T-cell (primary cell): ENCODE measurements at regions not wholly inside any gene's neighbourhood (a gene's known extent, or its start where the extent isn't known, plus 50 kb on each side); places are given as distances from the start of the nearest gene placed in this dataset.

Experiments
- ATAC-seq, 4 experiments: fragments of 200-7000 bp in 3 of 4; fragments of 150-1000 bp in 1 of 4; cut with Tn5 transposase; replicated peaks in 1 of 4; 1 replicate in 3 of 4; 2 replicates in 1 of 4; pipeline ENCODE4 v1.10.0; 2021; ENCODE audit warnings: moderate library complexity in 3 of 4, mild to moderate bottlenecking in 2 of 4, moderate number of reproducible peaks in 1 of 4
- CTCF ChIA-PET, 2 donors: fragments of 300-600 bp; sonication (Branson Sonifier 250); formaldehyde crosslinking; loops; one replicate each; lab custom pipeline; 2022; ENCODE audit warnings: antibody characterized with exemption in 2 of 2; lab: Charles Lee
- POLR2A ChIA-PET, 2 donors: fragments of 300-600 bp; sonication (Branson Sonifier 250); formaldehyde crosslinking; loops; one replicate each; lab custom pipeline; 2022; ENCODE audit warnings: antibody characterized with exemption in 2 of 2; lab: Charles Lee
- DNase-seq, 35 experiments: peaks; one replicate each; pipeline versions ENCODE4 v3.0.0 to v3.0.0-alpha.2; 2013 to 2023
- H3K27ac ChIP-seq: one replicate; pipeline ENCODE4 v1.5.1; 2013; ENCODE audit warnings: low read length
- H3K27me3 ChIP-seq, 2 experiments: replicated peaks in 1 of 2; 1 replicate in 1 of 2; 2 replicates in 1 of 2; pipeline versions ENCODE4 v1.6.1 to v1.7.0; 2013; ENCODE audit warnings: low read length in 1 of 2, mixed read lengths in 1 of 2; ENCODE audit not compliant: control insufficient read depth in 2 of 2, insufficient read depth in 2 of 2; ENCODE audit errors: extremely low read depth in 1 of 2
- H3K36me3 ChIP-seq, 2 donors: 1 replicate in 1 of 2; 2 replicates in 1 of 2; pipeline versions ENCODE4 v1.6.1 to v1.7.0; 2013; ENCODE audit warnings: low read length in 1 of 2; ENCODE audit not compliant: control insufficient read depth in 2 of 2, insufficient read depth in 1 of 2; ENCODE audit errors: extremely low read depth in 1 of 2
- H3K4me1 ChIP-seq, 2 experiments: 1 replicate in 1 of 2; 2 replicates in 1 of 2; pipeline versions ENCODE4 v1.6.1 to v1.7.0; 2013; ENCODE audit warnings: low read length in 2 of 2, mixed read lengths in 1 of 2; ENCODE audit not compliant: insufficient read depth in 2 of 2, control insufficient read depth in 1 of 2; ENCODE audit errors: extremely low read depth in 1 of 2
- H3K4me3 ChIP-seq, 2 donors: 1 replicate in 1 of 2; 2 replicates in 1 of 2; pipeline versions ENCODE4 v1.5.1 to v1.7.0; 2013; ENCODE audit warnings: mild to moderate bottlenecking in 2 of 2, low read length in 1 of 2, moderate library complexity in 1 of 2; ENCODE audit not compliant: control insufficient read depth in 1 of 2; ENCODE audit errors: extremely low read depth in 1 of 2
- H3K9me3 ChIP-seq: 2 replicates; pipeline ENCODE4 v1.7.0; 2013
- H3K27ac Mint-ChIP-seq, 2 donors: one replicate each; pipeline ENCODE4 v1.8.0; 2020 to 2021; ENCODE audit warnings: mild to moderate bottlenecking in 2 of 2, mixed read lengths in 2 of 2
- H3K27me3 Mint-ChIP-seq, 2 donors: one replicate each; pipeline ENCODE4 v1.8.0; 2021 to 2022; ENCODE audit warnings: mixed read lengths in 2 of 2
- H3K36me3 Mint-ChIP-seq: one replicate; pipeline ENCODE4 v1.8.0; 2021; ENCODE audit warnings: mixed read lengths
- H3K4me1 Mint-ChIP-seq, 3 donors: one replicate each; pipeline ENCODE4 v1.8.0; 2020 to 2022; ENCODE audit warnings: mixed read lengths in 3 of 3, mild to moderate bottlenecking in 1 of 3
- H3K4me3 Mint-ChIP-seq, 3 donors: one replicate each; pipeline ENCODE4 v1.8.0; 2020 to 2022; ENCODE audit warnings: mild to moderate bottlenecking in 3 of 3, mixed read lengths in 3 of 3, moderate library complexity in 3 of 3
- H3K9me3 Mint-ChIP-seq, 3 donors: one replicate each; pipeline ENCODE4 v1.8.0; 2020 to 2022; ENCODE audit warnings: mixed read lengths in 3 of 3
- WGBS: methylation state at CpG from one replicate; pipeline ENCODE4 v1.1.5; 2013; ENCODE audit warnings: missing lambda C conversion rate; ENCODE audit not compliant: insufficient coverage; 5-methylcytosine and 5-hydroxymethylcytosine counted together

- no peaks in the 10 kb centered on the region for H3K36me3 ChIP-seq
- Mint-ChIP-seq H3K4me1 (no peaks in the 10 kb centered on the region), H3K27ac (no peak overlapping the region), H3K9me3 (peaks cover 0 to 9% (median 4%) of the 10 kb centered on the region in 3 donors), H3K27me3 (no peaks in the 10 kb centered on the region), H3K4me3 (no peak overlapping the region), H3K36me3 (no peaks in the 10 kb centered on the region)
- CTCF ChIA-PET, result no interaction called here
- DNase-seq (no peak), ATAC-seq (no peak)
- WGBS, result no CpG with 5 or more reads among the region's 6 CpGs
- no peaks in the 10 kb centered on the region for H3K4me1 ChIP-seq
- POLR2A ChIA-PET, result no interaction called here
- H3K27me3 ChIP-seq, result no peaks in the 10 kb centered on the region
- no peak overlapping the region for H3K4me3 ChIP-seq
- no peak overlapping the region for H3K27ac ChIP-seq
- no peaks in the 10 kb centered on the region for H3K9me3 ChIP-seq
Observed at GRCh38 chrX:144335402-144335801, 451.5 kb downstream of the UBE2NL start.

- no peak for DNase-seq
- Mint-ChIP-seq H3K9me3 (peaks cover 0 to 7% (median 3%) of the 10 kb centered on the region in 3 donors), H3K27me3 (no peaks in the 10 kb centered on the region), H3K4me3 (no peak overlapping the region), H3K27ac (no peak overlapping the region), H3K36me3 (no peaks in the 10 kb centered on the region), H3K4me1 (no peaks in the 10 kb centered on the region)
- ChIA-PET POLR2A (no interaction called here), CTCF (no interaction called here)
- Histone ChIP-seq H3K4me3 (no peak overlapping the region), H3K27ac (no peak overlapping the region), H3K36me3 (no peaks in the 10 kb centered on the region), H3K4me1 (no peaks in the 10 kb centered on the region), H3K27me3 (no peaks in the 10 kb centered on the region), H3K9me3 (no peaks in the 10 kb centered on the region)
- no peak for ATAC-seq
- 100% methylated on average over 1 of the region's 3 CpGs for WGBS
Observed at GRCh38 chrX:144379156-144379555, 495.3 kb downstream of the UBE2NL start.

GRCh38 chrX:144388738-144389137 is 504.9 kb downstream of the UBE2NL start:
- Histone ChIP-seq H3K9me3 (no peaks in the 10 kb centered on the region), H3K27me3 (no peaks in the 10 kb centered on the region), H3K27ac (no peak overlapping the region), H3K4me3 (no peak overlapping the region), H3K4me1 (no peaks in the 10 kb centered on the region), H3K36me3 (no peaks in the 10 kb centered on the region)
- Mint-ChIP-seq H3K4me1 (no peaks in the 10 kb centered on the region), H3K36me3 (no peaks in the 10 kb centered on the region), H3K27me3 (no peaks in the 10 kb centered on the region), H3K4me3 (no peak overlapping the region), H3K27ac (no peak overlapping the region), H3K9me3 (no peaks in the 10 kb centered on the region)
- ATAC-seq (no peak), DNase-seq (no peak)
- POLR2A ChIA-PET, result no interaction called here
- CTCF ChIA-PET, result no interaction called here
- no CpG with 5 or more reads among the region's 1 CpG for WGBS
